ENCODE measurements at regions not wholly inside any gene's neighbourhood (a gene's known extent, or its start where the extent isn't known, plus 50 kb on each side); places are given as distances from the start of the nearest gene placed in this dataset.
"Not testable (repeated sequence)": the region's sequence is repeated elsewhere in the genome, so short reads cannot be mapped to it uniquely, and the experiment has no call there.

GRCh38 chr5:66277981-66278380, 133.9 kb downstream of the SREK1 start:
- TF ChIP-seq CTCF (conservative IDR thresholded peaks at IDR 0.05; ENCODE audit: low read depth, low read length) = no peak
- H3K4me3 ChIP-seq (ENCODE audit: low read length) = no peak overlapping the region
- DNase-seq (ENCODE audit: low read depth) = no peak

GRCh38 chr5:66281294-66281693, 137.2 kb downstream of the SREK1 start:
- H3K4me3 ChIP-seq (ENCODE audit: low read length) = no peak overlapping the region
- no peak for TF ChIP-seq CTCF (conservative IDR thresholded peaks at IDR 0.05; ENCODE audit: low read depth, low read length)
- no peak for DNase-seq (ENCODE audit: low read depth)

GRCh38 chr5:66284588-66285342, 140.7 kb downstream of the SREK1 start:
- no peak for DNase-seq (ENCODE audit: low read depth)
- H3K4me3 ChIP-seq (ENCODE audit: low read length) = no peak overlapping the region
- no peak for TF ChIP-seq CTCF (conservative IDR thresholded peaks at IDR 0.05; ENCODE audit: low read depth, low read length)

GRCh38 chr5:66285343-66285922, 141.3 kb downstream of the SREK1 start:
- TF ChIP-seq CTCF (conservative IDR thresholded peaks at IDR 0.05; ENCODE audit: low read depth, low read length) = no peak
- no peak overlapping the region for H3K4me3 ChIP-seq (ENCODE audit: low read length)
- no peak for DNase-seq (ENCODE audit: low read depth)

GRCh38 chr5:66291771-66292170, 147.7 kb downstream of the SREK1 start:
- TF ChIP-seq CTCF (conservative IDR thresholded peaks at IDR 0.05; ENCODE audit: low read depth, low read length) = no peak
- no peak overlapping the region for H3K4me3 ChIP-seq (ENCODE audit: low read length)
- no peak for DNase-seq (ENCODE audit: low read depth)

- not testable (repeated sequence) for H3K4me3 ChIP-seq (ENCODE audit: low read length); DNase-seq (ENCODE audit: low read depth)
Observed at GRCh38 chr5:66293851-66294250, 149.8 kb downstream of the SREK1 start.

GRCh38 chr5:66299463-66299862, 155.4 kb downstream of the SREK1 start:
- TF ChIP-seq CTCF (conservative IDR thresholded peaks at IDR 0.05; ENCODE audit: low read depth, low read length) = no peak
- H3K4me3 ChIP-seq (ENCODE audit: low read length) = no peak overlapping the region
- DNase-seq (ENCODE audit: low read depth) = no peak

Measured in retinal pigment epithelial cell (primary cell).